Suprapubic skin (tissue), 4 donors: ENCODE measurements at regions not wholly inside any gene's neighbourhood (a gene's known extent, or its start where the extent isn't known, plus 50 kb on each side); places are given as distances from the start of the nearest gene placed in this dataset.

Experiments used
- DNase-seq, 2 donors: peaks; one replicate each; pipeline ENCODE4 v3.0.0-alpha.2; 2019; ENCODE audit warnings: low spot score in 2 of 2
- H3K27ac ChIP-seq: fragments of 200-600 bp; sonication (generic); one replicate; pipeline ENCODE4 v1.5.1; 2019
- H3K27me3 ChIP-seq: fragments of 200-600 bp; sonication (generic); one replicate; pipeline ENCODE4 v1.5.1; 2019
- H3K36me3 ChIP-seq: fragments of 200-600 bp; sonication (generic); one replicate; pipeline ENCODE4 v1.5.1; 2019
- H3K4me1 ChIP-seq: fragments of 200-600 bp; sonication (generic); one replicate; pipeline ENCODE4 v1.5.1; 2019
- H3K4me3 ChIP-seq: fragments of 200-600 bp; sonication (generic); one replicate; pipeline ENCODE4 v1.5.1; 2019; ENCODE audit warnings: mild to moderate bottlenecking
- H3K9me3 ChIP-seq: fragments of 200-600 bp; sonication (generic); one replicate; pipeline ENCODE4 v1.5.1; 2019
- CTCF ChIP-seq, 2 donors: fragments of 200-600 bp in 1 of 2; fragments of 450-650 bp in 1 of 2; sonication (generic) in 1 of 2; IDR thresholded peaks; one replicate each; pipeline ENCODE4 v1.5.1; 2016 to 2019; ENCODE audit warnings: antibody characterized with exemption in 2 of 2, mild to moderate bottlenecking in 1 of 2, moderate library complexity in 1 of 2
- EP300 ChIP-seq: sonication (generic); formaldehyde crosslinking; IDR thresholded peaks from one replicate; pipeline ENCODE4 v1.6.1; 2017; ENCODE audit warnings: antibody characterized with exemption
- POLR2A ChIP-seq, 2 donors: fragments of 450-650 bp; IDR thresholded peaks; one replicate each; pipeline ENCODE4 v1.6.1; 2017; ENCODE audit warnings: antibody characterized with exemption in 2 of 2, mild to moderate bottlenecking in 2 of 2, moderate library complexity in 2 of 2
- POLR2AphosphoS5 ChIP-seq, 3 donors: sonication (generic); formaldehyde crosslinking; IDR thresholded peaks; one replicate each; pipeline ENCODE4 v1.6.1; 2017; ENCODE audit warnings: antibody characterized with exemption in 3 of 3
- WGBS: methylation state at CpG from one replicate; pipeline ENCODE4 v1.1.5; 2018; 5-methylcytosine and 5-hydroxymethylcytosine counted together

GRCh38 chr1:242623756-242624155 lies 99.3 kb upstream of the PLD5 start:
- Histone ChIP-seq H3K9me3 (no peaks in the 10 kb centered on the region), H3K4me3 (no peak overlapping the region), H3K27ac (no peak overlapping the region), H3K27me3 (no peaks in the 10 kb centered on the region), H3K36me3 (no peaks in the 10 kb centered on the region), H3K4me1 (no peaks in the 10 kb centered on the region)
- WGBS = 59% methylated on average over 5 of the region's 5 CpGs
- no peak for DNase-seq
- TF ChIP-seq EP300 = no peak
- TF ChIP-seq CTCF (IDR thresholded peaks at IDR 0.05) = no peak
- TF ChIP-seq POLR2A (IDR thresholded peaks at IDR 0.05) = no peak
- no peak for TF ChIP-seq POLR2AphosphoS5 (IDR thresholded peaks at IDR 0.05)

GRCh38 chr1:242623119-242623518 lies 98.6 kb upstream of the PLD5 start:
- no peaks in the 10 kb centered on the region for H3K9me3 ChIP-seq
- no peaks in the 10 kb centered on the region for H3K36me3 ChIP-seq
- H3K27ac ChIP-seq = no peak overlapping the region
- WGBS = 29% methylated on average over 4 of the region's 4 CpGs
- no peaks in the 10 kb centered on the region for H3K27me3 ChIP-seq
- DNase-seq = no peak
- TF ChIP-seq EP300 (no peak), POLR2AphosphoS5 (IDR thresholded peaks at IDR 0.05) (no peak), CTCF (IDR thresholded peaks at IDR 0.05) (no peak), POLR2A (IDR thresholded peaks at IDR 0.05) (no peak)
- H3K4me3 ChIP-seq = no peak overlapping the region
- no peaks in the 10 kb centered on the region for H3K4me1 ChIP-seq

GRCh38 chr1:242613266-242613815 lies 88.8 kb upstream of the PLD5 start:
- no peak for DNase-seq
- TF ChIP-seq POLR2A (IDR thresholded peaks at IDR 0.05) (no peak), CTCF (IDR thresholded peaks at IDR 0.05) (no peak), POLR2AphosphoS5 (IDR thresholded peaks at IDR 0.05) (no peak), EP300 (no peak)
- Histone ChIP-seq H3K27me3 (no peaks in the 10 kb centered on the region), H3K4me3 (no peak overlapping the region), H3K9me3 (no peaks in the 10 kb centered on the region), H3K36me3 (no peaks in the 10 kb centered on the region), H3K27ac (no peak overlapping the region), H3K4me1 (no peaks in the 10 kb centered on the region)

- H3K36me3 ChIP-seq = no peaks in the 10 kb centered on the region
- no peaks in the 10 kb centered on the region for H3K9me3 ChIP-seq
- no peak overlapping the region for H3K27ac ChIP-seq
- WGBS = 81% methylated on average over 3 of the region's 3 CpGs
- TF ChIP-seq CTCF (IDR thresholded peaks at IDR 0.05) (no peak), POLR2AphosphoS5 (IDR thresholded peaks at IDR 0.05) (no peak), EP300 (no peak), POLR2A (IDR thresholded peaks at IDR 0.05) (no peak)
- no peaks in the 10 kb centered on the region for H3K4me1 ChIP-seq
- H3K27me3 ChIP-seq = no peaks in the 10 kb centered on the region
- H3K4me3 ChIP-seq = no peak overlapping the region
- DNase-seq = no peak
Observed at GRCh38 chr1:242610209-242610608, 85.7 kb upstream of the PLD5 start.

- Histone ChIP-seq H3K9me3 (no peaks in the 10 kb centered on the region), H3K27me3 (no peaks in the 10 kb centered on the region), H3K4me1 (no peaks in the 10 kb centered on the region), H3K4me3 (no peak overlapping the region), H3K36me3 (no peaks in the 10 kb centered on the region), H3K27ac (no peak overlapping the region)
- TF ChIP-seq CTCF (IDR thresholded peaks at IDR 0.05) (no peak), POLR2AphosphoS5 (IDR thresholded peaks at IDR 0.05) (no peak), POLR2A (IDR thresholded peaks at IDR 0.05) (no peak), EP300 (no peak)
- DNase-seq = no peak
- 84% methylated on average over 3 of the region's 3 CpGs for WGBS
Observed at GRCh38 chr1:242605521-242605920, 81.0 kb upstream of the PLD5 start.
